OCI-LY7 (cell line): ENCODE measurements at regions not wholly inside any gene's neighbourhood (a gene's known extent, or its start where the extent isn't known, plus 50 kb on each side); places are given as distances from the start of the nearest gene placed in this dataset.

Experiments used
- EZH2phosphoT487 ChIP-seq: fragments of 200-600 bp; sonication (generic); IDR thresholded peaks from 2 replicates; pipeline ENCODE4 v1.6.1; 2018; ENCODE audit warnings: low read depth, borderline replicate concordance, mild to moderate bottlenecking, mixed run types, antibody characterized with exemption, low read length, moderate library complexity, mixed read lengths
- TF ChIP-seq, protein P1 (sequence below): fragments of 200-600 bp; sonication (generic); conservative IDR thresholded peaks from 2 replicates; pipeline ENCODE4 v1.5.1; 2014; ENCODE audit warnings: mild to moderate bottlenecking, antibody characterized with exemption, low read length, moderate library complexity, mixed read lengths

DNA sequence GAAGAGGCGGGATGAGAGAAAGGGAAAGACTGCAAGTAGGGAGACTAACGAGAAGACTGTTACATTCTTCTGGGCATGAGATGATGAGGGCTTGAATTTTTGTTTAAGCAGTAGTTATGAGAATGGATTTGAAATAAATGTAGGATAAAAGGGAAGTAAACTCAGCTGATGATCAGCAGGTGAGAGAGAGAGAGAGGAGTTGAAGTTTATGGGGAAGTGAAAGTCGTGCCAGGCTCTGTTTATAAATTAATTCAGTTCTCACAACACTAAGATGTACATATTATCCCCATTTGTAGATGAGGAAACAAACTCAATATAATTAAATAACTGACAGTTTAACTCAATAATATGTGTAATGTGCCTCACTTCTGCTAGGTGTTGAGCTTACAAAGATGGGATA is 170.0 kb upstream of the RMST start:
- TF ChIP-seq, protein P1, sequence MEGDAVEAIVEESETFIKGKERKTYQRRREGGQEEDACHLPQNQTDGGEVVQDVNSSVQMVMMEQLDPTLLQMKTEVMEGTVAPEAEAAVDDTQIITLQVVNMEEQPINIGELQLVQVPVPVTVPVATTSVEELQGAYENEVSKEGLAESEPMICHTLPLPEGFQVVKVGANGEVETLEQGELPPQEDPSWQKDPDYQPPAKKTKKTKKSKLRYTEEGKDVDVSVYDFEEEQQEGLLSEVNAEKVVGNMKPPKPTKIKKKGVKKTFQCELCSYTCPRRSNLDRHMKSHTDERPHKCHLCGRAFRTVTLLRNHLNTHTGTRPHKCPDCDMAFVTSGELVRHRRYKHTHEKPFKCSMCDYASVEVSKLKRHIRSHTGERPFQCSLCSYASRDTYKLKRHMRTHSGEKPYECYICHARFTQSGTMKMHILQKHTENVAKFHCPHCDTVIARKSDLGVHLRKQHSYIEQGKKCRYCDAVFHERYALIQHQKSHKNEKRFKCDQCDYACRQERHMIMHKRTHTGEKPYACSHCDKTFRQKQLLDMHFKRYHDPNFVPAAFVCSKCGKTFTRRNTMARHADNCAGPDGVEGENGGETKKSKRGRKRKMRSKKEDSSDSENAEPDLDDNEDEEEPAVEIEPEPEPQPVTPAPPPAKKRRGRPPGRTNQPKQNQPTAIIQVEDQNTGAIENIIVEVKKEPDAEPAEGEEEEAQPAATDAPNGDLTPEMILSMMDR = no peak
- no peak for TF ChIP-seq EZH2phosphoT487
